ENCODE measurements at regions not wholly inside any gene's neighbourhood (a gene's known extent, or its start where the extent isn't known, plus 50 kb on each side); places are given as distances from the start of the nearest gene placed in this dataset. TPM values are rescaled to one million over a fixed set of nuclear protein-coding genes. Genes with fewer than 3 reads are reported as not detected.

Small RNA genes in the stretch of these regions (small RNA-seq; reads per million reads assigned to genes)
- gene AL121932.1 (ENCODE audit: insufficient read length, low read depth, low replicate concordance) = not detected

Measured in B cell (primary cell).